ENCODE measurements at regions not wholly inside any gene's neighbourhood (a gene's known extent, or its start where the extent isn't known, plus 50 kb on each side); places are given as distances from the start of the nearest gene placed in this dataset.

- DNase-seq (ENCODE audit: low spot score): no peak
Measured at GRCh38 chr3:103644450-103644849, 1209.6 kb downstream of the ZPLD1 start.

- no peak for DNase-seq (ENCODE audit: low spot score)
Measured at GRCh38 chr3:103653996-103654395, 1219.2 kb downstream of the ZPLD1 start.

- no peak for DNase-seq (ENCODE audit: low spot score)
Measured at GRCh38 chr3:103657756-103658155, 1222.9 kb downstream of the ZPLD1 start.

- no peak for DNase-seq (ENCODE audit: low spot score)
Measured at GRCh38 chr3:103660810-103661209, 1226.0 kb downstream of the ZPLD1 start.

- no peak for DNase-seq (ENCODE audit: low spot score)
Measured at GRCh38 chr3:103662591-103662990, 1227.8 kb downstream of the ZPLD1 start.

- DNase-seq (ENCODE audit: low spot score): no peak
Measured at GRCh38 chr3:103672346-103672745, 1237.5 kb downstream of the ZPLD1 start.

GRCh38 chr3:103684904-103685303 lies 1250.1 kb downstream of the ZPLD1 start:
- no peak for DNase-seq (ENCODE audit: low spot score)

- DNase-seq (ENCODE audit: low spot score): no peak
Measured at GRCh38 chr3:103685939-103686338, 1251.1 kb downstream of the ZPLD1 start.

GRCh38 chr3:103690536-103690935 lies 1255.7 kb downstream of the ZPLD1 start:
- no peak for DNase-seq (ENCODE audit: low spot score)

- DNase-seq (ENCODE audit: low spot score): no peak
Measured at GRCh38 chr3:103693831-103694230, 1259.0 kb downstream of the ZPLD1 start.

GRCh38 chr3:103698646-103699045 lies 1263.8 kb downstream of the ZPLD1 start:
- no peak for DNase-seq (ENCODE audit: low spot score)

- no peak for DNase-seq (ENCODE audit: low spot score)
Measured at GRCh38 chr3:103699228-103699627, 1264.4 kb downstream of the ZPLD1 start.

GRCh38 chr3:103705641-103706040 lies 1270.8 kb downstream of the ZPLD1 start:
- no peak for DNase-seq (ENCODE audit: low spot score)

GRCh38 chr3:103706671-103707070 lies 1271.9 kb downstream of the ZPLD1 start:
- no peak for DNase-seq (ENCODE audit: low spot score)

GRCh38 chr3:103711670-103712069 lies 1276.9 kb downstream of the ZPLD1 start:
- DNase-seq (ENCODE audit: low spot score): no peak

- peak; percentile 92 for DNase-seq (ENCODE audit: low spot score)
Measured at GRCh38 chr3:103712320-103713008, 1277.6 kb downstream of the ZPLD1 start.

- DNase-seq (ENCODE audit: low spot score): no peak
Measured at GRCh38 chr3:103729547-103729946, 1294.7 kb downstream of the ZPLD1 start.

- DNase-seq (ENCODE audit: low spot score): no peak
Measured at GRCh38 chr3:103730744-103731143, 1295.9 kb downstream of the ZPLD1 start.

- DNase-seq (ENCODE audit: low spot score): no peak
Measured at GRCh38 chr3:103752986-103753385, 1318.2 kb downstream of the ZPLD1 start.

GRCh38 chr3:103767635-103768034 lies 1332.8 kb downstream of the ZPLD1 start:
- no peak for DNase-seq (ENCODE audit: low spot score)

- DNase-seq (ENCODE audit: low spot score): no peak
Measured at GRCh38 chr3:103785017-103785416, 1350.2 kb downstream of the ZPLD1 start.

- DNase-seq (ENCODE audit: low spot score): no peak
Measured at GRCh38 chr3:103785537-103785936, 1350.7 kb downstream of the ZPLD1 start.

GRCh38 chr3:103786296-103786695 lies 1351.5 kb downstream of the ZPLD1 start:
- no peak for DNase-seq (ENCODE audit: low spot score)

GRCh38 chr3:103787164-103787871 lies 1352.5 kb downstream of the ZPLD1 start:
- DNase-seq (ENCODE audit: low spot score): no peak
